ENCODE measurements at regions not wholly inside any gene's neighbourhood (a gene's known extent, or its start where the extent isn't known, plus 50 kb on each side); places are given as distances from the start of the nearest gene placed in this dataset.

GRCh38 chr2:61718965-61719364, 134.9 kb downstream of the FAM161A start:
- Histone ChIP-seq H3K4me3 (ENCODE audit: low read length) (no peak overlapping the region), H3K27ac (ENCODE audit: low read depth, low read length) (no peak overlapping the region), H3K36me3 (ENCODE audit: control insufficient read depth, insufficient read depth, low read length) (no peaks in the 10 kb centered on the region), H3K4me1 (ENCODE audit: control insufficient read depth, insufficient read depth, low read length) (no peaks in the 10 kb centered on the region), H3K9ac (ENCODE audit: extremely low read depth, low read length, poor library complexity, severe bottlenecking) (no peak overlapping the region), H3K27me3 (ENCODE audit: control insufficient read depth, insufficient read depth, low read length, poor library complexity, severe bottlenecking) (no peaks in the 10 kb centered on the region), H3K9me3 (ENCODE audit: control insufficient read depth, low read length) (no peaks in the 10 kb centered on the region)
- TF ChIP-seq, protein P1, sequence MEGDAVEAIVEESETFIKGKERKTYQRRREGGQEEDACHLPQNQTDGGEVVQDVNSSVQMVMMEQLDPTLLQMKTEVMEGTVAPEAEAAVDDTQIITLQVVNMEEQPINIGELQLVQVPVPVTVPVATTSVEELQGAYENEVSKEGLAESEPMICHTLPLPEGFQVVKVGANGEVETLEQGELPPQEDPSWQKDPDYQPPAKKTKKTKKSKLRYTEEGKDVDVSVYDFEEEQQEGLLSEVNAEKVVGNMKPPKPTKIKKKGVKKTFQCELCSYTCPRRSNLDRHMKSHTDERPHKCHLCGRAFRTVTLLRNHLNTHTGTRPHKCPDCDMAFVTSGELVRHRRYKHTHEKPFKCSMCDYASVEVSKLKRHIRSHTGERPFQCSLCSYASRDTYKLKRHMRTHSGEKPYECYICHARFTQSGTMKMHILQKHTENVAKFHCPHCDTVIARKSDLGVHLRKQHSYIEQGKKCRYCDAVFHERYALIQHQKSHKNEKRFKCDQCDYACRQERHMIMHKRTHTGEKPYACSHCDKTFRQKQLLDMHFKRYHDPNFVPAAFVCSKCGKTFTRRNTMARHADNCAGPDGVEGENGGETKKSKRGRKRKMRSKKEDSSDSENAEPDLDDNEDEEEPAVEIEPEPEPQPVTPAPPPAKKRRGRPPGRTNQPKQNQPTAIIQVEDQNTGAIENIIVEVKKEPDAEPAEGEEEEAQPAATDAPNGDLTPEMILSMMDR (conservative IDR thresholded peaks at IDR 0.05), result no peak
- Mint-ChIP-seq H3K4me3 (no peak overlapping the region), H3K27me3 (ENCODE audit: insufficient read depth) (peaks cover 2% of the 10 kb centered on the region), H3K9me3 (no peaks in the 10 kb centered on the region), H3K36me3 (ENCODE audit: low read depth) (no peaks in the 10 kb centered on the region), H3K27ac (no peak overlapping the region), H3K4me1 (no peaks in the 10 kb centered on the region)
- DNase-seq, result no peak
- 92 to 93% methylated on average over 4 to 5 of the region's 5 CpGs for WGBS, 2 experiments (ENCODE audit: insufficient coverage in 1 of 2, insufficient read length in 1 of 2)

- H3K27me3 ChIP-seq (ENCODE audit: control insufficient read depth, insufficient read depth, low read length, poor library complexity, severe bottlenecking), result no peaks in the 10 kb centered on the region
- H3K27me3 Mint-ChIP-seq (ENCODE audit: insufficient read depth), result peaks cover 2% of the 10 kb centered on the region
Observed at GRCh38 chr2:61715506-61715905, 138.4 kb downstream of the FAM161A start.

DNA sequence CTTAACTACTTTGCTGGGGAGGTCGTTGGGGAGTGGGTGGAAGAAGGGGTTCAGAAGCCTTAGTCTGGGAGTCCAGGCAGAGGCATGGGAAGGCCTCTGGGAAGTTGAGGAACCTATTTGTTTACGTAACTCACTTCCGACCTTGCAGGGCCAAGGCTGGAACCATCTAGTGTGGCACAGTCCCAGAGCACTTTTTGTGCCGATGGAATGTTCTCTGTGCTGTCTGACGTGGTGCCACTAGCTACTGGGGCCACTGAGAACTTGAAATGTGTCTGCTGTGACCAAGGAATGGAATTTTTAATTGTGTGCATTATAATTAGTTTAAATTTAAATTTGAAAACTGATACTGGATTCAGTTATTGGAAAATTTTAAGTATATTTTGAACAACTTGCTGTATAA, 139.7 kb downstream of the FAM161A start:
- TF ChIP-seq, protein P1 (conservative IDR thresholded peaks at IDR 0.05), result no peak
- no peak for DNase-seq
- Histone ChIP-seq H3K27ac (ENCODE audit: low read depth, low read length) (no peak overlapping the region), H3K9ac (ENCODE audit: extremely low read depth, low read length, poor library complexity, severe bottlenecking) (no peak overlapping the region), H3K4me1 (ENCODE audit: control insufficient read depth, insufficient read depth, low read length) (no peaks in the 10 kb centered on the region), H3K27me3 (ENCODE audit: control insufficient read depth, insufficient read depth, low read length, poor library complexity, severe bottlenecking) (no peaks in the 10 kb centered on the region), H3K36me3 (ENCODE audit: control insufficient read depth, insufficient read depth, low read length) (no peaks in the 10 kb centered on the region), H3K9me3 (ENCODE audit: control insufficient read depth, low read length) (no peaks in the 10 kb centered on the region), H3K4me3 (ENCODE audit: low read length) (no peak overlapping the region)
- 89 to 95% methylated on average over 4 to 5 of the region's 5 CpGs for WGBS, 2 experiments (ENCODE audit: insufficient coverage in 1 of 2, insufficient read length in 1 of 2)
- H3K36me3 Mint-ChIP-seq (ENCODE audit: low read depth), result no peaks in the 10 kb centered on the region
- no peak overlapping the region for H3K27ac Mint-ChIP-seq
- peaks cover 2% of the 10 kb centered on the region for H3K27me3 Mint-ChIP-seq (ENCODE audit: insufficient read depth)
- H3K9me3 Mint-ChIP-seq, result no peaks in the 10 kb centered on the region
- H3K4me3 Mint-ChIP-seq, result no peak overlapping the region
- H3K4me1 Mint-ChIP-seq, result no peaks in the 10 kb centered on the region

More at GRCh38 chr2:61715506-61715905, 138.4 kb downstream of the FAM161A start:
- H3K36me3 ChIP-seq (ENCODE audit: control insufficient read depth, insufficient read depth, low read length), result no peaks in the 10 kb centered on the region
- Mint-ChIP-seq H3K36me3 (ENCODE audit: low read depth) (no peaks in the 10 kb centered on the region), H3K4me1 (no peaks in the 10 kb centered on the region), H3K27ac (no peak overlapping the region), H3K9me3 (no peaks in the 10 kb centered on the region), H3K4me3 (no peak overlapping the region)
- DNase-seq, result no peak
- TF ChIP-seq, protein P1 (conservative IDR thresholded peaks at IDR 0.05), result no peak
- no peaks in the 10 kb centered on the region for H3K9me3 ChIP-seq (ENCODE audit: control insufficient read depth, low read length)
- no peaks in the 10 kb centered on the region for H3K4me1 ChIP-seq (ENCODE audit: control insufficient read depth, insufficient read depth, low read length)
- no peak overlapping the region for H3K9ac ChIP-seq (ENCODE audit: extremely low read depth, low read length, poor library complexity, severe bottlenecking)
- WGBS, 2 experiments (ENCODE audit: insufficient coverage in 1 of 2, insufficient read length in 1 of 2), result 92 to 100% methylated on average over 2 of the region's 2 CpGs
- no peak overlapping the region for H3K4me3 ChIP-seq (ENCODE audit: low read length)
- H3K27ac ChIP-seq (ENCODE audit: low read depth, low read length), result no peak overlapping the region
